H9 (cell line): ENCODE measurements at regions not wholly inside any gene's neighbourhood (a gene's known extent, or its start where the extent isn't known, plus 50 kb on each side); places are given as distances from the start of the nearest gene placed in this dataset.

Source experiments
- DNase-seq: peaks from one replicate; pipeline ENCODE4 v3.0.0-alpha.2; 2017
- H2AFZ ChIP-seq: one replicate; pipeline ENCODE4 v1.6.1; 2013; ENCODE audit warnings: mild to moderate bottlenecking, low read length, control low read depth, moderate library complexity
- H2AK5ac ChIP-seq: 2 replicates; pipeline ENCODE4 v1.6.1; 2013; ENCODE audit warnings: low read length, control low read depth, mixed read lengths; ENCODE audit not compliant: insufficient read length
- H2BK120ac ChIP-seq: one replicate; pipeline ENCODE4 v1.6.1; 2013; ENCODE audit warnings: low read depth, mild to moderate bottlenecking, low read length, control low read depth, inconsistent platforms; ENCODE audit not compliant: poor library complexity, severe bottlenecking
- H2BK12ac ChIP-seq: 2 replicates; pipeline ENCODE4 v1.6.1; 2013; ENCODE audit warnings: low read length, control low read depth, mixed read lengths, low read depth; ENCODE audit not compliant: insufficient read length
- H2BK15ac ChIP-seq: 2 replicates; pipeline ENCODE4 v1.6.1; 2013; ENCODE audit warnings: low read depth, low read length, control low read depth
- H2BK20ac ChIP-seq: one replicate; pipeline ENCODE4 v1.6.1; 2013; ENCODE audit warnings: low read depth, mild to moderate bottlenecking, low read length, control low read depth, inconsistent platforms; ENCODE audit not compliant: poor library complexity, severe bottlenecking
- H2BK5ac ChIP-seq: 2 replicates; pipeline ENCODE4 v1.6.1; 2013; ENCODE audit warnings: low read length, control low read depth, mixed read lengths; ENCODE audit not compliant: insufficient read length
- H3K14ac ChIP-seq: 2 replicates; pipeline ENCODE4 v1.6.1; 2013; ENCODE audit warnings: low read length, control low read depth; ENCODE audit not compliant: insufficient read depth
- H3K18ac ChIP-seq: 2 replicates; pipeline ENCODE4 v1.6.1; 2013; ENCODE audit warnings: low read depth, mild to moderate bottlenecking, mixed read lengths, low read length, control low read depth; ENCODE audit not compliant: insufficient read length
- H3K23ac ChIP-seq: 2 replicates; pipeline ENCODE4 v1.6.1; 2013; ENCODE audit warnings: low read length, control low read depth, mixed read lengths, low read depth; ENCODE audit not compliant: insufficient read length
- H3K23me2 ChIP-seq: 2 replicates; pipeline ENCODE4 v1.6.1; 2013; ENCODE audit warnings: low read depth, mild to moderate bottlenecking, mixed read lengths, low read length, control low read depth; ENCODE audit not compliant: insufficient read length, poor library complexity, severe bottlenecking
- H3K27ac ChIP-seq: 2 replicates; pipeline ENCODE4 v1.5.1; 2013; ENCODE audit warnings: low read length, control low read depth, mixed read lengths, low read depth; ENCODE audit not compliant: insufficient read length
- H3K27me3 ChIP-seq: 2 replicates; pipeline ENCODE4 v1.6.1; 2013; ENCODE audit warnings: low read length, control low read depth, inconsistent platforms; ENCODE audit not compliant: insufficient read depth
- H3K4ac ChIP-seq: 2 replicates; pipeline ENCODE4 v1.6.1; 2013; ENCODE audit warnings: low read depth, mild to moderate bottlenecking, control low read depth, inconsistent platforms, low read length, moderate library complexity
- H3K4me1 ChIP-seq: 2 replicates; pipeline ENCODE4 v1.6.1; 2013; ENCODE audit warnings: low read length, control low read depth, inconsistent platforms; ENCODE audit not compliant: insufficient read depth
- H3K4me2 ChIP-seq: 2 replicates; pipeline ENCODE4 v1.6.1; 2013; ENCODE audit warnings: low read length, control low read depth, mixed read lengths; ENCODE audit not compliant: insufficient read length, insufficient read depth
- H3K56ac ChIP-seq: 2 replicates; pipeline ENCODE4 v1.6.1; 2013; ENCODE audit warnings: low read depth, mild to moderate bottlenecking, mixed read lengths, low read length, control low read depth; ENCODE audit not compliant: insufficient read length
- H3K79me1 ChIP-seq: 2 replicates; pipeline ENCODE4 v1.6.1; 2013; ENCODE audit warnings: low read depth, mild to moderate bottlenecking, moderate library complexity, low read length, control low read depth, inconsistent platforms; ENCODE audit not compliant: insufficient read depth, poor library complexity, severe bottlenecking
- H3K79me2 ChIP-seq: 2 replicates; pipeline ENCODE4 v1.6.1; 2013; ENCODE audit warnings: low read length, control low read depth, inconsistent platforms; ENCODE audit not compliant: insufficient read depth
- H3K9ac ChIP-seq: 2 replicates; pipeline ENCODE4 v1.6.1; 2013; ENCODE audit warnings: low read length, control low read depth, mixed read lengths; ENCODE audit not compliant: insufficient read length; ENCODE audit errors: extremely low read depth
- H3K9me3 ChIP-seq: one replicate; pipeline ENCODE4 v1.6.1; 2013; ENCODE audit warnings: low read depth, low read length, inconsistent platforms; ENCODE audit not compliant: control insufficient read depth
- H3T11ph ChIP-seq: one replicate; pipeline ENCODE4 v1.6.1; 2013; ENCODE audit warnings: mild to moderate bottlenecking, low read length, control low read depth, inconsistent platforms
- H4K20me1 ChIP-seq: one replicate; pipeline ENCODE4 v1.6.1; 2013; ENCODE audit not compliant: control insufficient read depth, insufficient read length, insufficient read depth
- H4K5ac ChIP-seq: 2 replicates; pipeline ENCODE4 v1.6.1; 2013; ENCODE audit warnings: low read depth, mild to moderate bottlenecking, mixed read lengths, low read length, control low read depth; ENCODE audit not compliant: insufficient read length
- H4K8ac ChIP-seq: replicated peaks from 2 replicates; pipeline ENCODE4 v1.6.1; 2013; ENCODE audit warnings: low read length, control low read depth, mixed read lengths, low read depth; ENCODE audit not compliant: insufficient read length
- H4K91ac ChIP-seq: 2 replicates; pipeline ENCODE4 v1.6.1; 2013; ENCODE audit warnings: low read depth, mild to moderate bottlenecking, moderate library complexity, mixed read lengths, low read length, control low read depth; ENCODE audit not compliant: insufficient read length
- H3K27ac Mint-ChIP-seq, 3 experiments: 2 replicates in 2 of 3; 3 replicates in 1 of 3; pipeline ENCODE4 v1.8.0; 2020 to 2021; ENCODE audit warnings: mixed read lengths in 3 of 3, mild to moderate bottlenecking in 1 of 3, moderate library complexity in 1 of 3
- H3K27me3 Mint-ChIP-seq: 2 replicates; pipeline ENCODE4 v1.8.0; 2021; ENCODE audit warnings: low read depth, mild to moderate bottlenecking, moderate library complexity, mixed read lengths
- H3K36me3 Mint-ChIP-seq, 3 experiments: 2 replicates in 2 of 3; 3 replicates in 1 of 3; pipeline ENCODE4 v1.8.0; 2020 to 2021; ENCODE audit warnings: low read depth in 3 of 3, mixed read lengths in 3 of 3; ENCODE audit not compliant: insufficient read depth in 1 of 3
- H3K4me1 Mint-ChIP-seq, 2 experiments: 2 replicates each; pipeline ENCODE4 v1.8.0; 2020; ENCODE audit warnings: mixed read lengths in 2 of 2
- H3K4me3 Mint-ChIP-seq, 2 experiments: 2 replicates in 1 of 2; 3 replicates in 1 of 2; pipeline ENCODE4 v1.8.0; 2020 to 2021; ENCODE audit warnings: mild to moderate bottlenecking in 2 of 2, mixed read lengths in 2 of 2, moderate library complexity in 1 of 2
- H3K9me3 Mint-ChIP-seq, 2 experiments: 2 replicates in 1 of 2; 3 replicates in 1 of 2; pipeline ENCODE4 v1.8.0; 2020; ENCODE audit warnings: mild to moderate bottlenecking in 2 of 2, mixed read lengths in 2 of 2, moderate library complexity in 1 of 2
- WGBS: extraction: QIAGEN DNeasy Blood & Tissue Kit; methylation state at CpG from one replicate; pipeline ENCODE4 v1.1.7; 2013; ENCODE audit warnings: missing lambda C conversion rate, low lambda C conversion rate, mixed read lengths; ENCODE audit not compliant: insufficient read length; ENCODE audit errors: extremely low coverage; 5-methylcytosine and 5-hydroxymethylcytosine counted together
- TF ChIP-seq, protein P1 (sequence below): fragments of 200-600 bp; sonication (generic); conservative IDR thresholded peaks from 3 replicates; pipeline ENCODE4 v1.8.0; 2021; ENCODE audit warnings: antibody characterized with exemption, mild to moderate bottlenecking

DNA sequence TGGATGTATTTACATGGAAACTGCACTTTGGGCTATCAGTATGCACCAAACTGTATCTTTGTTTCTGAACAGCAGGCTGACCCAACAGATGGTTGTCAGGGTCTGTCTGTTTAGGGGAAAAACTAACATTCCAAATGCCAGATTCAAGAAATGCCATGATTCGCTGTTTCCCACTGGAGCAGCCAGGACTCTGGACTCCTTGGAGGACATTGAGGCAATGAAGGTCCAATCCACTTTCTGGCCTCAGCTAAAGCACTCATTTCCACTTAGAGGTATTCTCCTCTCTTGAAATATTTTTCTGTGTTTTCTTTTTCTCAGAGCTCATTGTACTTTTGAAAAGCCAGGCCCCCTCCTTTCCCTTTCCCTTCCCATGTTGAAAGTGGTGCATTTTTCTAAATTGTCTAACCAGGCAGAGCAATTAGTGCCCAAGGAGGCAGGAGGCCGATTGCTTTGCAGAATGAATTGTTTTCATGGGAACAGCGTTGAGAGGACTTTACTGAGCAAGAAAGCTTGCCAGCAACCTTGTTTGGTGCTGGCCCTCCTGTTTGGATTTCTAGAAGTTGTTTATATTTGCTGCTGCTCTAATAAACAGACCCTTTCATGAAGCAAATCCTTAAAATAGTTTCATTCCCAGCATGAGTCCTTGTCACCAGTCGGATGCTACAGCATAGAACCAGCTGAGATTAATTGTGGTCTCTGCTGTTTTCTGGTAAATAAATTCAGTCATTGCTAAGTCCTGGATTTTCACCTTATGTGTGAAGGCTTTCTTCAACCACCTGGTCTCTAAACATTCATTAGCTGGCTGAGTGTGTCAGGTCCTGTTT lies 132.8 kb upstream of the TAF11L2 start:
- TF ChIP-seq, protein P1, sequence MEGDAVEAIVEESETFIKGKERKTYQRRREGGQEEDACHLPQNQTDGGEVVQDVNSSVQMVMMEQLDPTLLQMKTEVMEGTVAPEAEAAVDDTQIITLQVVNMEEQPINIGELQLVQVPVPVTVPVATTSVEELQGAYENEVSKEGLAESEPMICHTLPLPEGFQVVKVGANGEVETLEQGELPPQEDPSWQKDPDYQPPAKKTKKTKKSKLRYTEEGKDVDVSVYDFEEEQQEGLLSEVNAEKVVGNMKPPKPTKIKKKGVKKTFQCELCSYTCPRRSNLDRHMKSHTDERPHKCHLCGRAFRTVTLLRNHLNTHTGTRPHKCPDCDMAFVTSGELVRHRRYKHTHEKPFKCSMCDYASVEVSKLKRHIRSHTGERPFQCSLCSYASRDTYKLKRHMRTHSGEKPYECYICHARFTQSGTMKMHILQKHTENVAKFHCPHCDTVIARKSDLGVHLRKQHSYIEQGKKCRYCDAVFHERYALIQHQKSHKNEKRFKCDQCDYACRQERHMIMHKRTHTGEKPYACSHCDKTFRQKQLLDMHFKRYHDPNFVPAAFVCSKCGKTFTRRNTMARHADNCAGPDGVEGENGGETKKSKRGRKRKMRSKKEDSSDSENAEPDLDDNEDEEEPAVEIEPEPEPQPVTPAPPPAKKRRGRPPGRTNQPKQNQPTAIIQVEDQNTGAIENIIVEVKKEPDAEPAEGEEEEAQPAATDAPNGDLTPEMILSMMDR: no peak
- Histone ChIP-seq H3K9me3 (no peaks in the 10 kb centered on the region), H3K18ac (no peak overlapping the region), H3K27me3 (no peaks in the 10 kb centered on the region), H3K23me2 (peaks cover 2% of the 10 kb centered on the region), H4K91ac (no peak overlapping the region), H3K27ac (no peak overlapping the region), H2BK12ac (no peak overlapping the region), H2BK15ac (no peak overlapping the region), H2BK5ac (no peak overlapping the region), H3K9ac (no peak overlapping the region), H2BK120ac (no peak overlapping the region), H4K20me1 (no peaks in the 10 kb centered on the region), H3K4me2 (no peak overlapping the region), H2AK5ac (no peak overlapping the region), H3K56ac (no peak overlapping the region), H3K23ac (no peak overlapping the region), H4K8ac (no peak overlapping the region), H3T11ph (no peak overlapping the region), H3K79me1 (no peaks in the 10 kb centered on the region), H3K14ac (no peak overlapping the region), H3K4me1 (peaks cover 7% of the 10 kb centered on the region; the same call in 1 of the 2 replicates), H4K5ac (no peak overlapping the region), H2AFZ (no peak overlapping the region), H2BK20ac (no peak overlapping the region), H3K79me2 (no peaks in the 10 kb centered on the region), H3K4ac (no peak overlapping the region)
- Mint-ChIP-seq H3K36me3 (peaks cover 0 to 4% (median 0%) of the 10 kb centered on the region in 3 experiments; a peak in 3 of 7 replicates), H3K4me1 (peaks cover 37 to 40% of the 10 kb centered on the region in 2 experiments), H3K27me3 (peaks cover 3% of the 10 kb centered on the region; the same call in 1 of the 2 replicates), H3K4me3 (no peak overlapping the region), H3K9me3 (no peaks in the 10 kb centered on the region; a peak in 1 of 5 replicates), H3K27ac (no peak overlapping the region)
- no CpG with 5 or more reads among the region's 4 CpGs for WGBS
- DNase-seq: no peak
